ENCODE measurements at regions not wholly inside any gene's neighbourhood (a gene's known extent, or its start where the extent isn't known, plus 50 kb on each side); places are given as distances from the start of the nearest gene placed in this dataset.

DNA sequence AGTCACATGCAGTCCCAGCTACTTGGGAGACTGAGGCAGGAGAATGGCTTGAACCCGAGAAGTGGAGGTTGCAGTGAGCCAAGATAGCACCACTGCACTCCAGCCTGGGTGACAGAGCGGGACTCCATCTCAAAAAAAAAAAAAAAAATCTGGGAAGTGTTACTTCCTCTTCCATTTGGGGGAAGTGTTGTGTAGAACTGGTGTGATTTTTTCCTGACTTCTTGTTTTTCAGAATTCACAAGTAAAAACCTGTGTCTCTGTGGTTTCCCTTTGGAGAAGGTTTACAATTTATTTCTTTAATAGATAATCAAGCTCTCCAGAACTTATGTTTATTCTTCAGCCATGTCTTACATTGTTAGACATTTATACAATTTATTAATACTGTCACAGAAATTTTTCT, 396.1 kb downstream of the BRD1 start:
- TF ChIP-seq, protein P1, sequence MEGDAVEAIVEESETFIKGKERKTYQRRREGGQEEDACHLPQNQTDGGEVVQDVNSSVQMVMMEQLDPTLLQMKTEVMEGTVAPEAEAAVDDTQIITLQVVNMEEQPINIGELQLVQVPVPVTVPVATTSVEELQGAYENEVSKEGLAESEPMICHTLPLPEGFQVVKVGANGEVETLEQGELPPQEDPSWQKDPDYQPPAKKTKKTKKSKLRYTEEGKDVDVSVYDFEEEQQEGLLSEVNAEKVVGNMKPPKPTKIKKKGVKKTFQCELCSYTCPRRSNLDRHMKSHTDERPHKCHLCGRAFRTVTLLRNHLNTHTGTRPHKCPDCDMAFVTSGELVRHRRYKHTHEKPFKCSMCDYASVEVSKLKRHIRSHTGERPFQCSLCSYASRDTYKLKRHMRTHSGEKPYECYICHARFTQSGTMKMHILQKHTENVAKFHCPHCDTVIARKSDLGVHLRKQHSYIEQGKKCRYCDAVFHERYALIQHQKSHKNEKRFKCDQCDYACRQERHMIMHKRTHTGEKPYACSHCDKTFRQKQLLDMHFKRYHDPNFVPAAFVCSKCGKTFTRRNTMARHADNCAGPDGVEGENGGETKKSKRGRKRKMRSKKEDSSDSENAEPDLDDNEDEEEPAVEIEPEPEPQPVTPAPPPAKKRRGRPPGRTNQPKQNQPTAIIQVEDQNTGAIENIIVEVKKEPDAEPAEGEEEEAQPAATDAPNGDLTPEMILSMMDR (IDR thresholded peaks at IDR 0.05; ENCODE audit: low read depth, low read length, poor library complexity, severe bottlenecking) = no peak
- no peak for TF ChIP-seq EZH2phosphoT487 (IDR thresholded peaks at IDR 0.05; ENCODE audit: borderline replicate concordance, low read length)
